IPS-15b (cell line): ENCODE measurements at regions not wholly inside any gene's neighbourhood (a gene's known extent, or its start where the extent isn't known, plus 50 kb on each side); places are given as distances from the start of the nearest gene placed in this dataset.

Experiments
- H3K27me3 ChIP-seq: one replicate; pipeline ENCODE4 v1.6.1; 2013; ENCODE audit warnings: low read length; ENCODE audit not compliant: control insufficient read depth, insufficient read depth
- H3K36me3 ChIP-seq: one replicate; pipeline ENCODE4 v1.6.1; 2013; ENCODE audit warnings: low read length; ENCODE audit not compliant: control insufficient read depth, insufficient read depth
- H3K4me1 ChIP-seq: one replicate; pipeline ENCODE4 v1.6.1; 2013; ENCODE audit warnings: mild to moderate bottlenecking, low read length; ENCODE audit not compliant: control insufficient read depth, insufficient read depth
- H3K4me3 ChIP-seq: one replicate; pipeline ENCODE4 v1.5.1; 2013; ENCODE audit warnings: low read depth, low read length
- H3K9ac ChIP-seq: one replicate; pipeline ENCODE4 v1.6.1; 2013; ENCODE audit warnings: low read depth, mild to moderate bottlenecking, low read length
- H3K9me3 ChIP-seq: one replicate; pipeline ENCODE4 v1.6.1; 2013; ENCODE audit warnings: mild to moderate bottlenecking, low read length; ENCODE audit not compliant: control insufficient read depth, insufficient read depth

GRCh38 chr16:5678371-5678770, 580.8 kb upstream of the EEF2KMT start:
- Histone ChIP-seq H3K9ac (no peak overlapping the region), H3K4me3 (no peak overlapping the region), H3K36me3 (no peaks in the 10 kb centered on the region), H3K4me1 (no peaks in the 10 kb centered on the region), H3K9me3 (no peaks in the 10 kb centered on the region), H3K27me3 (no peaks in the 10 kb centered on the region)

DNA sequence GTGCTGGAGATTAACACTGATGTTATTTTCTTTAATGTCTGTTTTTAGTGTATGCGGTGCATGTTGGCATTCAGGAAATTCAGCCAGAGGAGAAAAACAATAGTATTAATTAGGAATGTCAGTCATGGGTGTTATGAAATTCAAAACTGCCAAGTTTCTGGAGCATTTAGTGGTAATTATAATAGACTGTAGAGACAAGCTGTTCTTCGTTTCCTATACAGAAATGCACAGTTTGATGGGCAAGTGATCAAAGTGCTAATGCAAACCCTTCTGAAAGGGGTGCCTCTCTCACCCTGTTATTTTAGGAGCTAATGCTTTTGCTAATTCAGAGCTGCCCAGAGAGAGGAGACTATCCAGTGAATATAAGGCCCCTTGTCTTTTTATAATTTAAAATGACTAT, 573.8 kb upstream of the EEF2KMT start:
- H3K27me3 ChIP-seq, result no peaks in the 10 kb centered on the region
- H3K9ac ChIP-seq, result no peak overlapping the region
- H3K9me3 ChIP-seq, result no peaks in the 10 kb centered on the region
- H3K4me1 ChIP-seq, result peaks cover 6% of the 10 kb centered on the region
- H3K4me3 ChIP-seq, result no peak overlapping the region
- H3K36me3 ChIP-seq, result no peaks in the 10 kb centered on the region

GRCh38 chr16:5670198-5670597, 572.6 kb upstream of the EEF2KMT start:
- H3K36me3 ChIP-seq, result no peaks in the 10 kb centered on the region
- no peaks in the 10 kb centered on the region for H3K27me3 ChIP-seq
- H3K9me3 ChIP-seq, result no peaks in the 10 kb centered on the region
- H3K9ac ChIP-seq, result no peak overlapping the region
- H3K4me1 ChIP-seq, result peaks cover 6% of the 10 kb centered on the region
- H3K4me3 ChIP-seq, result no peak overlapping the region

- Histone ChIP-seq H3K27me3 (no peaks in the 10 kb centered on the region), H3K4me1 (peaks cover 6% of the 10 kb centered on the region), H3K9me3 (no peaks in the 10 kb centered on the region), H3K4me3 (no peak overlapping the region), H3K36me3 (no peaks in the 10 kb centered on the region), H3K9ac (no peak overlapping the region)
Measured at GRCh38 chr16:5668553-5668952, 571.0 kb upstream of the EEF2KMT start.

DNA sequence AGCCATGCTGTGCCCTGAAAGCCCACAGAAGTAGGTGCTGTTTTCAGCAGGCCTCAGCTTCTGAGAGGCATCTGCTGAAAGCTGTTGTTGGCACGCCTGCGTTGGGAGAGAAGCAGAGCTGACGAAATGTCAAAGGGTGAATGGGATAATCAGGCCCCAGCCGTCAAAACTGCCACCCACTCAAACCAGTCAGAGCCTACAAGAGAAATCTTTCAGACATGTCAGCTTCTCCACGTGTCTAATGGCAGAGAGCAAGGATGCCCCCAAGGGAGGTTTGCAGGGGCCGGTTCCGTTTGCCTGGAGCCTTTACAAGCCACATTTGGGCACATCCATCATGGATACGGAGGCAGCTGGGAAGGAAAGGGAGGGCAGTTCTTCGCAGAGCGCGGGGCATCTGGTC, 568.2 kb upstream of the EEF2KMT start:
- no peaks in the 10 kb centered on the region for H3K36me3 ChIP-seq
- H3K9ac ChIP-seq, result no peak overlapping the region
- no peaks in the 10 kb centered on the region for H3K9me3 ChIP-seq
- H3K4me3 ChIP-seq, result no peak overlapping the region
- peaks cover 6% of the 10 kb centered on the region for H3K4me1 ChIP-seq
- H3K27me3 ChIP-seq, result no peaks in the 10 kb centered on the region

DNA sequence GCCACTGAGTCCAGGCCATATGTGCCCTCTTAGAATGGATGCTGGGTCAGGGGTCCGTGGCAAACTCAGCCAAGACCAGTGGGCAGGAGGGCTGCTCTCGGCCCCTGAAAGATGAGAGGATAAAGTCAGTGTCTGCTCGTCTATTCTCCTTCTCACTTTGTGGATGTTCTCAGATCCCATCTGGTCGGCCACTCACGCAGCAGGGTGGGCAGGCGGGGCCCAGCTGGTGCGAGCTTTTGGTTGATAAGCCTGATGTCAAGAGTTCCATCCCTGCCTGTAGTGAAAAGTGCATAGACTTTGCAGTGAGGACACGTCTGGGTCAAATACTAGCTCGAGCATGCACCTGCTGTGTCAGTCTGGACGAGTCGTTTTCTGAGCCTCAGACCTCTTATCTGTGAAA, 556.2 kb upstream of the EEF2KMT start:
- H3K36me3 ChIP-seq, result no peaks in the 10 kb centered on the region
- no peak overlapping the region for H3K9ac ChIP-seq
- H3K27me3 ChIP-seq, result no peaks in the 10 kb centered on the region
- no peak overlapping the region for H3K4me3 ChIP-seq
- H3K4me1 ChIP-seq, result no peaks in the 10 kb centered on the region
- H3K9me3 ChIP-seq, result no peaks in the 10 kb centered on the region

DNA sequence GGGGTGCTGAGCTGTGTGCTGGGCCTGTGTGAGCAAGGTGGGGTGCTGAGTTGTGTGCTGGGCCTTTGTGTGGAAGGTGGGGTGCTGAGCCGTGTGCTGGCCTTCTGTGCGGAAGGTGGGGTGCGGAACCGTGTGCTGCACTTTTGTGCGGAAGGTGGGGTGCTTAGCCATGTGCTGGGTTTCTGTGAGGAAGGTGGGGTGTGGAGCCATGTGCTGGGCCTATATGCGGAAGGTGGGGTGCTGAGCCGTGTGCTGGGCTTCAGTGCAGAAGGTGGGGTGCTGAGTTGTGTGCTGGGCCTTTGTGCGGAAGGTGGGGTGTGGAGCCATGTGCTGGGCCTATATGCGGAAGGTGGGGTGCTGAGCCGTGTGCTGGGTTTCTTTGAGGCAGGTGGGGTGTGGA, 555.4 kb upstream of the EEF2KMT start:
- H3K9me3 ChIP-seq, result no peaks in the 10 kb centered on the region
- H3K27me3 ChIP-seq, result no peaks in the 10 kb centered on the region
- H3K9ac ChIP-seq, result no peak overlapping the region
- no peaks in the 10 kb centered on the region for H3K4me1 ChIP-seq
- no peaks in the 10 kb centered on the region for H3K36me3 ChIP-seq
- no peak overlapping the region for H3K4me3 ChIP-seq

DNA sequence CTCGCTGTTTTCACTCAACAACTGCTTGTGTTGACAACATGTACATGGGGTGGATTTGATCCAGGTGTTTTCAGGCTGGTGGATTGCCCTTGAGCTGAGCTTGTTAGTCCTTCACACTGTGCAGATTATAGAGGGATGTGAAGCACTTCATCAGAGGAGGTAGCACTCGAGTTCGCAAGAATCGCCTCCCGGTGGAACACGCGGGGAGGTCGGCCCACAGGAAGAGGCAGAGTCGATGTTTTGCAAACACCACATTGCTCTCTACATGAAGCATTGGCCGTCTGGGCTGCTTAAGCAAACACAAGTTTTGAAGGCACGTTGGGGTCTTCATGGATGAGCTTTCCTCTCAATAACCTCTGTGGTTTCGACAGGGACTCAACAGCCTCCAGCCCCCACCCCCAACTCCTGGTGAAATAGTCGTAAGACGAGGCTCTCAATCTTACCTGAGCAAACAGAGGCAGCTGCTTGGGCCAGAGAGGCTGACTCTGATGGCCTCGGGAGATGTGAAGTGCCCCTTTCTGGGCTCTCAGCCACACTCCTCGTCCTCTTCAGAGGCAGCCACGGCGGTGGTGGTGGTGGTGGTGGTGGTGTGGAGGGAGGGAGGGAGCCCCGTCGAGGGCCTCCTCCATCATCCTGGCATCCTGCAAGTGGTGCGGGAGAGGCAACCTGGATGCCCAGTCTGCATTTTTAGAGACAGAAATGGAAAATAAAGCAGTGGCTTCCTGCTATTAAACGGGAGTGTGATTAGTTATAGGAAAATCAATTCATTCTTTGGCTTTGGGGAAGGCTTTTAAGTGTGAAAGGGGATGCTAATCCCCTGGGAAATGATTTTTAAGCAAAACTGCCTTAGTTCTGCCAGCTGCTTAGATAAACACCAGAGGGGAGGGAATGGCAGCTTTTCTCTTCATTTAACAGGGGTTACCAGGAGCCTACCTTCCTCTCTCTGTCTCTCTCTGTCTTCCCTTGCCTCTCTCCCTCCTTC, 552.5 kb upstream of the EEF2KMT start:
- Histone ChIP-seq H3K36me3 (no peaks in the 10 kb centered on the region), H3K9ac (no peak overlapping the region), H3K9me3 (no peaks in the 10 kb centered on the region), H3K4me3 (no peak overlapping the region), H3K4me1 (no peaks in the 10 kb centered on the region), H3K27me3 (no peaks in the 10 kb centered on the region)

GRCh38 chr16:5647051-5647450, 549.5 kb upstream of the EEF2KMT start:
- Histone ChIP-seq H3K9ac (no peak overlapping the region), H3K9me3 (no peaks in the 10 kb centered on the region), H3K4me1 (peaks cover 5% of the 10 kb centered on the region), H3K4me3 (no peak overlapping the region), H3K27me3 (no peaks in the 10 kb centered on the region), H3K36me3 (no peaks in the 10 kb centered on the region)

DNA sequence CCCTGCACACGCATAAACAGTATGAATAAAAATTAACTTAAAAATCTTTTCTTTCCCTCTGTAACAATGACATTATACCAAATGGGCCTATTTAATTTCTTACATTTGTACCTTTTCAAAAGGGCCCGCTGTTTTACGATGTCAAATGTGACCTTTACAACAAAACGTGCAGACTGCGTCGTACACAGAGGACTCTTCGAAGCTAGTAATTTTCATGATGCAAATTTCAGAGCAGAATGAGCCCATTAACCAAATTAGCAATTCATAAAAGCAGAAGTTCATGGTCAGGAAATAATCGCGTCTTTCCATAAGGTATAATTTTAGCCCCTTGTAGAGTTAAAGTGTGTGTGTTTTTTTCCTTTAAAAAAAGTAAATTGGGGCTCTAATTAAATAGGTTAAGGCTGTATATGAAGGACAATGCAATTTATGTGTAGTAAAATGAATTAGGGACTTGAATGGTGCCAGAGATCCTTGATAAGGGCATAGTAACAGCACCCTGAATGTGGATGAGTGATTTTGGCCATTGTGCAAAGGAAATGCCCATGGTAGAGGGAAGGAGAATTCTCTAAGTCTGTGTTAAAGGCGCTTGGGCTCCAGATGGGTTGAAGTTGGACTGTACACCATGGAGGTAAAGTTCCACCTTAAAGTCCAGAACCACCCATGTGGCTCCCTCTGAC, 546.4 kb upstream of the EEF2KMT start:
- Histone ChIP-seq H3K9ac (no peak overlapping the region), H3K9me3 (no peaks in the 10 kb centered on the region)

GRCh38 chr16:5642436-5642835, 544.8 kb upstream of the EEF2KMT start:
- Histone ChIP-seq H3K4me1 (peaks cover 5% of the 10 kb centered on the region), H3K4me3 (no peak overlapping the region), H3K9me3 (no peaks in the 10 kb centered on the region), H3K36me3 (no peaks in the 10 kb centered on the region), H3K27me3 (no peaks in the 10 kb centered on the region), H3K9ac (no peak overlapping the region)

More for the DNA sequence above, 546.4 kb upstream of the EEF2KMT start:
- H3K36me3 ChIP-seq, result no peaks in the 10 kb centered on the region
- H3K27me3 ChIP-seq, result no peaks in the 10 kb centered on the region
- no peak overlapping the region for H3K4me3 ChIP-seq
- H3K4me1 ChIP-seq, result peaks cover 5% of the 10 kb centered on the region

GRCh38 chr16:5642011-5642410, 544.4 kb upstream of the EEF2KMT start:
- no peak overlapping the region for H3K4me3 ChIP-seq
- no peak overlapping the region for H3K9ac ChIP-seq
- H3K4me1 ChIP-seq, result peaks cover 5% of the 10 kb centered on the region
- H3K9me3 ChIP-seq, result no peaks in the 10 kb centered on the region
- no peaks in the 10 kb centered on the region for H3K36me3 ChIP-seq
- no peaks in the 10 kb centered on the region for H3K27me3 ChIP-seq
